ENCODE measurements at regions not wholly inside any gene's neighbourhood (a gene's known extent, or its start where the extent isn't known, plus 50 kb on each side); places are given as distances from the start of the nearest gene placed in this dataset.

DNA sequence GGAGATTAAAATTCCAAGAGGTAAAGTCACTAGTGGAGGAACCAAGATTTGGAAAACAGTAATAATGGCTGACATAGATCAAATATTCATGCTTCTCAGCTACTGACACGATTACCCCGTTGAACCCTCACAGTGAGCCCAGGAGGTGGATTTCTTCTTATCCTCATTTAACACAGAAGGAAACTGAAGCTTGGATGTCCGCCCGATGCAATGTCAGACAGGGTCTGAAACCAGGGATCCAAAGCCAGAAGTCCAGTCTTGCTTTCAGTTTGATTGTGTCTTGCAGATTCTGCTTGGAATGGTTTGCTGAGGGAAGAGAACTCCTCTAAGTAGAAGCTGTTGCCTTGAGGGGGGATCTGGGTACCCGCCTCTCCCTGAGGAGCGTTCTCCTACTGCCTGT is 404.7 kb downstream of the KCNRG start:
- TF ChIP-seq, protein P1, sequence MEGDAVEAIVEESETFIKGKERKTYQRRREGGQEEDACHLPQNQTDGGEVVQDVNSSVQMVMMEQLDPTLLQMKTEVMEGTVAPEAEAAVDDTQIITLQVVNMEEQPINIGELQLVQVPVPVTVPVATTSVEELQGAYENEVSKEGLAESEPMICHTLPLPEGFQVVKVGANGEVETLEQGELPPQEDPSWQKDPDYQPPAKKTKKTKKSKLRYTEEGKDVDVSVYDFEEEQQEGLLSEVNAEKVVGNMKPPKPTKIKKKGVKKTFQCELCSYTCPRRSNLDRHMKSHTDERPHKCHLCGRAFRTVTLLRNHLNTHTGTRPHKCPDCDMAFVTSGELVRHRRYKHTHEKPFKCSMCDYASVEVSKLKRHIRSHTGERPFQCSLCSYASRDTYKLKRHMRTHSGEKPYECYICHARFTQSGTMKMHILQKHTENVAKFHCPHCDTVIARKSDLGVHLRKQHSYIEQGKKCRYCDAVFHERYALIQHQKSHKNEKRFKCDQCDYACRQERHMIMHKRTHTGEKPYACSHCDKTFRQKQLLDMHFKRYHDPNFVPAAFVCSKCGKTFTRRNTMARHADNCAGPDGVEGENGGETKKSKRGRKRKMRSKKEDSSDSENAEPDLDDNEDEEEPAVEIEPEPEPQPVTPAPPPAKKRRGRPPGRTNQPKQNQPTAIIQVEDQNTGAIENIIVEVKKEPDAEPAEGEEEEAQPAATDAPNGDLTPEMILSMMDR (IDR thresholded peaks at IDR 0.05): no peak
- no peak for TF ChIP-seq POLR2AphosphoS5 (IDR thresholded peaks at IDR 0.05)

All from prostate gland (tissue), 2 donors.